ENCODE measurements at regions not wholly inside any gene's neighbourhood (a gene's known extent, or its start where the extent isn't known, plus 50 kb on each side); places are given as distances from the start of the nearest gene placed in this dataset.

DNA sequence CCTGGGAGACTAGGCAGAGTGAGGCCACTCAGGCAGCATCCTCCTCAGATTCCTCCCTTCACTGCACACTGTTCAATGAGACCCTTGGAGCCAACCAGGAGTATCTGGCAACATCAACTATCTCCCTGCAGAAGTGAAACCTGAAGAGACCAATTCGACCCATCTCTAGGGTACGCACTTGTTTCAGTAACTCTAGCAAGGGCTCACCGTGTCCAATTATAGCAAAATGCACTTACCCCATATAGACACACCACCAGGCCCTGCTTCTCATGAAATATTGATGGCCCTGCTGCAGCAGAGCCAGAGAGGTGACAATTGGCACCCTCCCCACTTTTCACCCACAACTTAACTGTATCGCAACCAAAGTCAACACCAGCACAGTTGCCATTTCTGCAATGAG is 196.1 kb upstream of the IGF1R start:
- Histone ChIP-seq H3K9ac (ENCODE audit: low read length in 5 of 5) (no peak overlapping the region), H3K9me3 (ENCODE audit: control insufficient read depth in 5 of 5, low read length in 5 of 5) (no peaks in the 10 kb centered on the region), H3K27ac (ENCODE audit: low read depth, low read length) (no peak overlapping the region), H3K4me3 (ENCODE audit: low read depth in 1 of 5, low read length in 5 of 5) (no peak overlapping the region), H3K27me3 (ENCODE audit: control insufficient read depth in 5 of 5, insufficient read depth in 4 of 5, low read length in 5 of 5) (peaks cover 0 to 2% (median 0%) of the 10 kb centered on the region in 5 donors), H3K36me3 (ENCODE audit: control insufficient read depth in 5 of 5, insufficient read depth in 5 of 5, low read length in 5 of 5) (no peaks in the 10 kb centered on the region), H3K4me1 (ENCODE audit: control insufficient read depth in 5 of 5, insufficient read depth in 5 of 5, low read length in 5 of 5) (no peaks in the 10 kb centered on the region)

DNA sequence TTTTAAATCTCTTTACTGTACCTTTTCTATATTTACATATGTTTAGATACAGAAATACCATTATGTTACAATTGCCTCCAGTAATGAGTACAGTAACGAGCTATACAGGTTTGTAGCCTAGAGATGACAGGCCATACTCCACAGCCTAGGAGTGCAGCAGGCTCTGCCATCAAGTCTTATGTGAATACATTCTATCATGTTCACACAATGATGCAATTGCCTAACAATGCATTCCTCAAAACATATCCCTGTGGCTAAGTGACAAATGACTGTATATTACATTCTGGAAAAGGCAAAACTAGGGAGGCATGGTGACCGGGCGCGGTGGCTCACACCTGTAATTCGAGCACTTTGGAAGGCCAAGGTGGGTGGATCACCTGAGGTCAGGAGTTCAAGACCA is 192.4 kb upstream of the IGF1R start:
- H3K4me1 ChIP-seq (ENCODE audit: control insufficient read depth in 5 of 5, insufficient read depth in 5 of 5, low read length in 5 of 5): no peaks in the 10 kb centered on the region
- no peak overlapping the region for H3K4me3 ChIP-seq (ENCODE audit: low read depth in 1 of 5, low read length in 5 of 5)
- H3K27me3 ChIP-seq (ENCODE audit: control insufficient read depth in 5 of 5, insufficient read depth in 4 of 5, low read length in 5 of 5): peaks cover 0 to 5% (median 0%) of the 10 kb centered on the region in 5 donors
- no peaks in the 10 kb centered on the region for H3K36me3 ChIP-seq (ENCODE audit: control insufficient read depth in 5 of 5, insufficient read depth in 5 of 5, low read length in 5 of 5)
- no peak overlapping the region for H3K9ac ChIP-seq (ENCODE audit: low read length in 5 of 5)
- H3K27ac ChIP-seq (ENCODE audit: low read depth, low read length): no peak overlapping the region
- H3K9me3 ChIP-seq (ENCODE audit: control insufficient read depth in 5 of 5, low read length in 5 of 5): no peaks in the 10 kb centered on the region

DNA sequence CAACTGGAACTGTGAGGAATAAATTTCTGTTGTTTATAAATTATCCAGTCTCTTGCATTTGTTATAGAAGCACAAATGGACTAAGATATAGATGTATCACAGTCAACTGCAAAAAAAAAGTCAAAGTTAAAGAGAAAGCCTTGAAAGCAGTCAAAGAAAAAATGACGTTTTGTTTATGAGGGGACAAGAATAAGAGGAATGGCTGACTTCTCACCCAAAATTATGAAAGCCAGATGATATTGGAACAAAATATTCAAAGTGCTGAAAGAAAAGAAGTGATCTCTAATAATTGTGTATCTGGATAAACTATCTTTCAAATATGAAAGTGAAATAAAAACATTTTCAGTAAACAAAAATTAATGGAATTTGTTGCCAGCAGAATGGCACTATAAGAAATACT is 171.8 kb upstream of the IGF1R start:
- H3K27me3 ChIP-seq (ENCODE audit: control insufficient read depth in 5 of 5, insufficient read depth in 4 of 5, low read length in 5 of 5): peaks cover 0 to 3% (median 0%) of the 10 kb centered on the region in 5 donors
- H3K27ac ChIP-seq (ENCODE audit: low read depth, low read length): no peak overlapping the region
- no peaks in the 10 kb centered on the region for H3K36me3 ChIP-seq (ENCODE audit: control insufficient read depth in 5 of 5, insufficient read depth in 5 of 5, low read length in 5 of 5)
- no peak overlapping the region for H3K4me3 ChIP-seq (ENCODE audit: low read depth in 1 of 5, low read length in 5 of 5)
- peaks cover 0 to 20% (median 16%) of the 10 kb centered on the region in 5 donors for H3K9me3 ChIP-seq (ENCODE audit: control insufficient read depth in 5 of 5, low read length in 5 of 5)
- no peak overlapping the region for H3K9ac ChIP-seq (ENCODE audit: low read length in 5 of 5)
- no peaks in the 10 kb centered on the region for H3K4me1 ChIP-seq (ENCODE audit: control insufficient read depth in 5 of 5, insufficient read depth in 5 of 5, low read length in 5 of 5)

- Histone ChIP-seq H3K9me3 (ENCODE audit: control insufficient read depth in 5 of 5, low read length in 5 of 5) (peaks cover 6 to 18% (median 18%) of the 10 kb centered on the region in 5 donors), H3K36me3 (ENCODE audit: control insufficient read depth in 5 of 5, insufficient read depth in 5 of 5, low read length in 5 of 5) (no peaks in the 10 kb centered on the region), H3K9ac (ENCODE audit: low read length in 5 of 5) (no peak overlapping the region), H3K27me3 (ENCODE audit: control insufficient read depth in 5 of 5, insufficient read depth in 4 of 5, low read length in 5 of 5) (peaks cover 0 to 4% (median 0%) of the 10 kb centered on the region in 5 donors), H3K4me1 (ENCODE audit: control insufficient read depth in 5 of 5, insufficient read depth in 5 of 5, low read length in 5 of 5) (no peaks in the 10 kb centered on the region), H3K27ac (ENCODE audit: low read depth, low read length) (no peak overlapping the region), H3K4me3 (ENCODE audit: low read depth in 1 of 5, low read length in 5 of 5) (no peak overlapping the region)
These were observed 167.5 kb upstream of the IGF1R start for GRCh38 chr15:98480844-98481243.

DNA sequence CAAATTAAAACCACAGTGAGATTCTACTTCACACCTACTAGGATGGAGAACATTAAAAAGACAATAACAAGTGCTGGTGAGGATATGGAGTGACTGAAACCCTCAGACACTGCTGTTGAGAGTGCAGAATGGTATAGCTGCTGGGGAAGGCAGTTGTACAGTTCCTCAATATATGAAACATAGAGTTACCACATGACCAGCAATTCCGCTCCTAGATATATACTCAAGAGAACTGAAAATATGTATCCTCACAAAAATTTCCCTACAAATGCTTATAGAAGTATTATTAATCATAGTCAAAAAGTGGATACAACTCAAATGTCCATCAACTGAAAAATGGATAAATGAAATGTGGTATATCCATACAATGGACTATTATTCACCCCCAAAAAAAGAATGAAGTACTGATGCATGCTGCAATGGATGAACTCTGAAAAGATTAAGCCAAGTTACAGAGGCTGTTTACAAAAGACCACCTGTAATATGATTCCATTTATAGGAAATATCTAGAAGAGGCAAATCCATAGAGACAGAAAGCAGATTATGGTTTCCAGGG is 164.7 kb upstream of the IGF1R start:
- H3K4me1 ChIP-seq (ENCODE audit: control insufficient read depth in 5 of 5, insufficient read depth in 5 of 5, low read length in 5 of 5): no peaks in the 10 kb centered on the region
- H3K36me3 ChIP-seq (ENCODE audit: control insufficient read depth in 5 of 5, insufficient read depth in 5 of 5, low read length in 5 of 5): no peaks in the 10 kb centered on the region
- peaks cover 0 to 4% (median 0%) of the 10 kb centered on the region in 5 donors for H3K27me3 ChIP-seq (ENCODE audit: control insufficient read depth in 5 of 5, insufficient read depth in 4 of 5, low read length in 5 of 5)
- no peak overlapping the region for H3K27ac ChIP-seq (ENCODE audit: low read depth, low read length)
- peaks cover 5 to 7% (median 5%) of the 10 kb centered on the region in 5 donors for H3K9me3 ChIP-seq (ENCODE audit: control insufficient read depth in 5 of 5, low read length in 5 of 5)
- H3K9ac ChIP-seq (ENCODE audit: low read length in 5 of 5): no peak overlapping the region
- H3K4me3 ChIP-seq (ENCODE audit: low read depth in 1 of 5, low read length in 5 of 5): no peak overlapping the region

DNA sequence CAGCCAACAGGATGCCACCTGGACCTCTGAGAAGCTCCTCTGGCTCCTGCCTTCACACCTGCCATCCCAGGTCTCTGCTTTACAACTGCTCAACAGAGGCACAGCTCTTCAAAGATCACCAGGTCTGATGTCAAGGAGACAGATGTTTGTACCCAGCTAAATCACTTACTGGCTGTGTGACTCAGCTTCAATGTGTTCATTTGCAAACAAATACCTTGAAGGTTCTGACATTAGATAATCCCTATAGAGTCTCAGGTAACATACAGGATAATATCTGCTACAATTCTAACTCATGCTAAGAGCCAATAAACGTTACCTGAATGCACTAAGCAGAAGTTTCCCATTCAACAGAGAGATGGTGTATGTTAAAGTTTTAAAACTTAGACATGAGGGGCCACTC is 163.4 kb upstream of the IGF1R start:
- H3K9me3 ChIP-seq (ENCODE audit: control insufficient read depth in 5 of 5, low read length in 5 of 5): peaks cover 5 to 7% (median 5%) of the 10 kb centered on the region in 5 donors
- H3K27ac ChIP-seq (ENCODE audit: low read depth, low read length): no peak overlapping the region
- no peak overlapping the region for H3K4me3 ChIP-seq (ENCODE audit: low read depth in 1 of 5, low read length in 5 of 5)
- no peaks in the 10 kb centered on the region for H3K36me3 ChIP-seq (ENCODE audit: control insufficient read depth in 5 of 5, insufficient read depth in 5 of 5, low read length in 5 of 5)
- no peak overlapping the region for H3K9ac ChIP-seq (ENCODE audit: low read length in 5 of 5)
- no peaks in the 10 kb centered on the region for H3K4me1 ChIP-seq (ENCODE audit: control insufficient read depth in 5 of 5, insufficient read depth in 5 of 5, low read length in 5 of 5)
- H3K27me3 ChIP-seq (ENCODE audit: control insufficient read depth in 5 of 5, insufficient read depth in 4 of 5, low read length in 5 of 5): peaks cover 0 to 4% (median 0%) of the 10 kb centered on the region in 5 donors

- Histone ChIP-seq H3K36me3 (ENCODE audit: control insufficient read depth in 5 of 5, insufficient read depth in 5 of 5, low read length in 5 of 5) (no peaks in the 10 kb centered on the region), H3K4me1 (ENCODE audit: control insufficient read depth in 5 of 5, insufficient read depth in 5 of 5, low read length in 5 of 5) (no peaks in the 10 kb centered on the region), H3K9me3 (ENCODE audit: control insufficient read depth in 5 of 5, low read length in 5 of 5) (peaks cover 5 to 7% (median 5%) of the 10 kb centered on the region in 5 donors), H3K27ac (ENCODE audit: low read depth, low read length) (no peak overlapping the region), H3K9ac (ENCODE audit: low read length in 5 of 5) (no peak overlapping the region), H3K27me3 (ENCODE audit: control insufficient read depth in 5 of 5, insufficient read depth in 4 of 5, low read length in 5 of 5) (peaks cover 0 to 4% (median 0%) of the 10 kb centered on the region in 5 donors), H3K4me3 (ENCODE audit: low read depth in 1 of 5, low read length in 5 of 5) (no peak overlapping the region)
These were observed 162.9 kb upstream of the IGF1R start for GRCh38 chr15:98485451-98485850.

- H3K9me3 ChIP-seq (ENCODE audit: control insufficient read depth in 5 of 5, low read length in 5 of 5): peaks cover 0 to 5% (median 1%) of the 10 kb centered on the region in 5 donors
- no peaks in the 10 kb centered on the region for H3K36me3 ChIP-seq (ENCODE audit: control insufficient read depth in 5 of 5, insufficient read depth in 5 of 5, low read length in 5 of 5)
- no peak overlapping the region for H3K27ac ChIP-seq (ENCODE audit: low read depth, low read length)
- H3K27me3 ChIP-seq (ENCODE audit: control insufficient read depth in 5 of 5, insufficient read depth in 4 of 5, low read length in 5 of 5): no peaks in the 10 kb centered on the region
- H3K4me3 ChIP-seq (ENCODE audit: low read depth in 1 of 5, low read length in 5 of 5): no peak overlapping the region
- no peaks in the 10 kb centered on the region for H3K4me1 ChIP-seq (ENCODE audit: control insufficient read depth in 5 of 5, insufficient read depth in 5 of 5, low read length in 5 of 5)
- H3K9ac ChIP-seq (ENCODE audit: low read length in 5 of 5): no peak overlapping the region
These were observed 154.3 kb upstream of the IGF1R start for GRCh38 chr15:98493966-98494511.

GRCh38 chr15:98501192-98501591 is 147.1 kb upstream of the IGF1R start:
- Histone ChIP-seq H3K9ac (ENCODE audit: low read length in 5 of 5) (no peak overlapping the region), H3K36me3 (ENCODE audit: control insufficient read depth in 5 of 5, insufficient read depth in 5 of 5, low read length in 5 of 5) (no peaks in the 10 kb centered on the region), H3K4me3 (ENCODE audit: low read depth in 1 of 5, low read length in 5 of 5) (no peak overlapping the region), H3K4me1 (ENCODE audit: control insufficient read depth in 5 of 5, insufficient read depth in 5 of 5, low read length in 5 of 5) (peaks cover 0 to 29% (median 27%) of the 10 kb centered on the region in 5 donors), H3K27ac (ENCODE audit: low read depth, low read length) (no peak overlapping the region), H3K9me3 (ENCODE audit: control insufficient read depth in 5 of 5, low read length in 5 of 5) (peaks cover 4 to 19% (median 15%) of the 10 kb centered on the region in 5 donors), H3K27me3 (ENCODE audit: control insufficient read depth in 5 of 5, insufficient read depth in 4 of 5, low read length in 5 of 5) (peaks cover 0 to 3% (median 0%) of the 10 kb centered on the region in 5 donors)

- no peak overlapping the region for H3K9ac ChIP-seq (ENCODE audit: low read length in 5 of 5)
- H3K4me1 ChIP-seq (ENCODE audit: control insufficient read depth in 5 of 5, insufficient read depth in 5 of 5, low read length in 5 of 5): peaks cover 0 to 33% (median 32%) of the 10 kb centered on the region in 5 donors
- H3K36me3 ChIP-seq (ENCODE audit: control insufficient read depth in 5 of 5, insufficient read depth in 5 of 5, low read length in 5 of 5): no peaks in the 10 kb centered on the region
- H3K9me3 ChIP-seq (ENCODE audit: control insufficient read depth in 5 of 5, low read length in 5 of 5): peaks cover 4 to 19% (median 15%) of the 10 kb centered on the region in 5 donors
- H3K27me3 ChIP-seq (ENCODE audit: control insufficient read depth in 5 of 5, insufficient read depth in 4 of 5, low read length in 5 of 5): peaks cover 0 to 3% (median 0%) of the 10 kb centered on the region in 5 donors
- H3K4me3 ChIP-seq (ENCODE audit: low read depth in 1 of 5, low read length in 5 of 5): no peak overlapping the region
- H3K27ac ChIP-seq (ENCODE audit: low read depth, low read length): no peak overlapping the region
These were observed 146.7 kb upstream of the IGF1R start for GRCh38 chr15:98501632-98502031.
